GM21529 (cell line): ENCODE measurements at regions not wholly inside any gene's neighbourhood (a gene's known extent, or its start where the extent isn't known, plus 50 kb on each side); places are given as distances from the start of the nearest gene placed in this dataset.

Source experiments
- ATAC-seq: cut with Tn5 transposase; IDR thresholded peaks from one replicate; pipeline ENCODE4 v1.9.1; 2021; ENCODE audit not compliant: unreplicated experiment

GRCh38 chr11:28657378-28658030, 549.3 kb downstream of the METTL15 start:
- ATAC-seq: no peak

DNA sequence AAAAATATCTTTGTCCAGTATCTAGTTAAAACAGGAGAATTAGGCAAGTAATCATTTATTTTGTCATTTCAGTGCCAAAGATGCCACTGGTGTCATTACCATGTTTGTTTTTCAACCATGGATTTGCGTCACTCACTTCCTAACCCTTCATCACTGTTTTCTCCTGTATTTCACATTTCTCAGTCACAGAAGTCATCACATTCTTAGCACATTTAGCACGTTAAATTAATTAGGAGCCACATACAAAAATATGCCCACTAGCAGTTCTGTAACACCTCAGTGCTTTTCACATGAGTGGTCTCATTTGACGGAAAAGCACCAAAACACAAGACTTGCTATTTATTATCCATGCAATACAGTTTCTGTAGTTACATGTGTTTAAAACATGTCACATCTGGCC, 546.0 kb downstream of the METTL15 start:
- ATAC-seq: no peak

DNA sequence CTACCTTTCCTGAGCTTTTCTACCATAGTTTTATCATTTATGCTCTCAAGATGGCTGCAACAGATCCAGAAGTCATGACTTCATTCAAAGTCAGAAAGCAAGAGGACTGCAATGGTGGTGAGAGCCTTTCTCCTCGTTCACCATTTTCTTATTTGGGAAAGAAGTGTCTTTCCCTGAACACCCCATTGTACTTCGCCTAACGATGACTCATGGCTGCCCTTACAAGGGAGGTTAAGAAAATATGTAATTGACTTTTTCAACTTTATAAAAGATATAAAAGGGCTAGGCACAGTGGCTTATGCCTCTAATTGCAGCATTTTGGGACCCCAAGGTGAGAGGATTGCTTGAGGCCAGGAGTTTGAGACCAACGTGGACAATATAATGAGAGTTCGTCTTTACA, 541.7 kb downstream of the METTL15 start:
- ATAC-seq: no peak

- ATAC-seq: no peak
These were observed 528.4 kb downstream of the METTL15 start for GRCh38 chr11:28636566-28636965.

GRCh38 chr11:28636033-28636432, 527.8 kb downstream of the METTL15 start:
- no peak for ATAC-seq

DNA sequence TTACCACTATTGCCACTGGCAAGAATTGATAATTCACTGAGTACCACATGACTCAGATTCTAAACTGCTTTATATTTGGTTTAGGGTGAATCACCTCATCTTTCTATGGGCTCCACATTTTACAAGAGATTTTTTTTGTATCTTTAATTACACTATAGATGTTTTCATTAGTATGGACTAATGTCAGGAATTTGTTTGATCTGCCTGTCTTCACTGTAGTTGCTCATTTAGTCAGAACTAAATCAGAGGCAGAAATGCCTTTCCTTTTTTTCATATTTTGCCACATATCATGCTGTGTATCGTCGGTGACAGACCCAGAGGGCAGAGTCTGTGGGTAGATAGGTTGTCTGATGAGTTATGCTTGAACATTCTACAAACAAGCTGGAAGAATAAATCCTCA, 524.1 kb downstream of the METTL15 start:
- ATAC-seq: no peak

DNA sequence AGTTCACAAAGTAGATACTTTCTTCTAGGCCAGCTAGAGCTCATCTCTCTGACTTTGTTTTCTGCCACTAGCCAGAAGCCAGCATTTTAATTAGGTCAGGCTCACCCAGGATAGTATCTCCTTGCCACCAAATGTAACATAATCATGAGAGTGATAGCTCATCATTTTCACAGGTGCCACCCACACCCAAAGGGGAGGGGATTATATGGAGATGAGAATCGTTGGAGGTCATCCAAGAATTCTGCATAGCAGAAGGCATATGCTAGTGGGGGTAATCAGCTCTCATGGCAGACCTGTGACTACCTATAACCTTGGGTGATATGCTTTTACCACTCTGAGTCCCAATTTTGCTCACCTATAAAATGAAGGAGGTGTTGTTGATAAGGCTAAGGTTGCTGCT, 523.0 kb downstream of the METTL15 start:
- ATAC-seq: no peak

DNA sequence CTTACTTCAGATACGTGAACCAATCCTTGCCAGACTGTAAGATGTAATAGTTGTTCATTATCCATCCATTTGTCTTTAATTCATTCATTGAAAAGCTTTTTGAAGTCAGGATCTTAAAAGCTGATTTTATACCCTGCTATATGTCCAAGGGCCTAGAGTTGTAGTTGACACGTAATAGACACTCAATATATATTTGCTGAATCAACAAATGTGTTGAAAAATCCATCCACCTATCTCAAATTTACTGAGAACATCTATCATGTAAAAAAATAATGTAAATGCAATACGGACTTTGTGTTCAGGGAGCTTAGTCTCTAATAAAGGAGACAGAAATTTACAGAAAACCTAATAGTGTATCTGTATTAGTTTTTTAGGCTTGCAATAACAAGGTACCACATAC, 521.0 kb downstream of the METTL15 start:
- no peak for ATAC-seq

GRCh38 chr11:28628412-28628811, 520.2 kb downstream of the METTL15 start:
- ATAC-seq: no peak

DNA sequence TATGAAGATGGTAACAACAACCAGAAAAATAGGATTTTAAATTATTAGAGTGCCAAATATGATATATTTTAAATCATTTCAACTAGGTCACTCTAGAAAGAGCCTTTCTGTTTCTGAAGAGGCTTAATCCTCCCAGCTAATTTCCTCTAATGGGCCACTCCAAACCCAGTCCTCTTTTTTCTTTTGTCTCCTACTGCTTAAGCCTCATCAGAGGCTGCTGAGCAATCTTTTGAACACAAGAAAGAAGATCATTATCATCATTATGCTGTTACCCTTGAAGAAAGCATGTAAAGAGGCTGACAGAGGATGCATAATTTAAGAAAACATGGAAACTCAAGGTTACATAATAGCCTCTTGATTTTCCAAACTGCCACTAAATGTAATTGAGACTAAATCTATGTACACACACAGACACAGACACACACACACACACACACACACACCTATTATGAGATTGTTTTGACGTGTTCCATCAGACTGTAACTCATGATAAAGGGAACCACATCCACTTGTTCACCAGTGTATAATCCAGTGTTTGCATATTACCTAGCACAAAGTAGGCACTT, 519.6 kb downstream of the METTL15 start:
- ATAC-seq: no peak

DNA sequence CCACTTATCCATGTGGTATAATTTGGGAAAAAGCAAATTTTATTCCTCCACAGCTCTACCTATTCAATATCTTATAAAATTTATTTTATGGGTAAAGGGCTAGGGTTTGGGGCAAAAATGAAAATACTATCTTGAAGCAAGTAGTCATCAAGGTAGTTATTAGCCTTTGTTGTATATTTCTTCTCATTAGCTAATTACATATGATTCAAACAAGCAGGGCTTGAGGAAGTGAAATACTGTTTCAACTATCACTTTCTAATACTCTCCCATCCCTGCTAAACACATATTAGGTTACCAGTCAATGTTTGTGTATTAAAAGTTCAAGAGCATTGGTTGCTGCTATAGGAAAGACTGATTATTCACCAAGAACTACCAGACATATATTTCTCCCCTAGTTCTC, 517.3 kb downstream of the METTL15 start:
- no peak for ATAC-seq

GRCh38 chr11:28621753-28622152, 513.6 kb downstream of the METTL15 start:
- no peak for ATAC-seq

DNA sequence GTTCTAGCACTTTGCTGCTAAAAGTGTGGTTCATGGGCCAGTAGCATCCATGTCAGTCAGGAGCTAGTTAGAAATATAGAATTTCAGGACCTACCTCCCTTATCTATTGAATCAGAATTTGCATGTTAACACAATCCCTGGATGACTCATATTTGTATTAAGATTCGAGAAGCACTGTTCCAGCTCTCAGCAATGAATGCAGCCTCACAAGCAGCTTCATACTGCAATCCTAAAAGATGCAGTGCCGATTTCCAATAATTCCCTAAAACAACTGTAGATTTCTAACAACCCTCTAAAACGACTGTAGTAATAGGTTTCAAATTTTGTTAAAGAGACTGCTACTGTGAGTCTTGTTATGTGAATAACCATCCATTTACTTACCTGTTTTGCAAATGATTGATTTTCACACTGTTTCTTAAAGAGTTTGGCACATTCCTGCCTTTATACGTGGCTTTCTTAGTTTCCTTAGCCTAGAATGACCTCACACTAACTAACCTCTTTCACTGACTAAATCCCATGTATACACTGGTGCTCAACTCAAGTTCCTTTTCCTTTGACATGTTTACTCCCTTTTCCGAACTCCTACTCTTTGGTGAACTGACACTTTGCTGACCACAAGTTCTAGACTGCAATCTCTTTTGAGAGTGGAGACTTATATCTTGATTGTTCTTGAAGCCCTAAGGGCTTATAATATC, 511.8 kb downstream of the METTL15 start:
- no peak for ATAC-seq

DNA sequence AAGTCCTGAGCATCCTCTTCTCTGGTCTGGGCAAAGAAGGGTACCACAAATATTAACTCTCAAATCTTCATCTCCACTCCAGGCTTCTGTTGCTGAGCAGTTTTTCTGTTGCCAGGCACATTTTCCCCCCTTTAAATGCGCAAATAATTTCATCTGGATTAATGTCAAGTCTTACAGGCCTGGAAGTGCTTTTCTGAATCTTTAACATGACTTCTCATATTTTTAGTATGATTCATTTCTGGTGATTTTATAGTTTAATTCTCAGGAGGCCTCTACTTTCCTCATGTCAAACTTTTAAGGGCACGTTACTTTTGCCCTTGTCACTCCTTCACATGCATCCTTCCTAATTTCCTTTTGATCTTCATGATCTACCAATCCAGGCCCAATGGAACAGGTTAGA, 510.2 kb downstream of the METTL15 start:
- ATAC-seq: no peak

- no peak for ATAC-seq
These were observed 508.2 kb downstream of the METTL15 start for GRCh38 chr11:28616160-28616965.

- ATAC-seq: no peak
These were observed 507.4 kb downstream of the METTL15 start for GRCh38 chr11:28615542-28615941.

DNA sequence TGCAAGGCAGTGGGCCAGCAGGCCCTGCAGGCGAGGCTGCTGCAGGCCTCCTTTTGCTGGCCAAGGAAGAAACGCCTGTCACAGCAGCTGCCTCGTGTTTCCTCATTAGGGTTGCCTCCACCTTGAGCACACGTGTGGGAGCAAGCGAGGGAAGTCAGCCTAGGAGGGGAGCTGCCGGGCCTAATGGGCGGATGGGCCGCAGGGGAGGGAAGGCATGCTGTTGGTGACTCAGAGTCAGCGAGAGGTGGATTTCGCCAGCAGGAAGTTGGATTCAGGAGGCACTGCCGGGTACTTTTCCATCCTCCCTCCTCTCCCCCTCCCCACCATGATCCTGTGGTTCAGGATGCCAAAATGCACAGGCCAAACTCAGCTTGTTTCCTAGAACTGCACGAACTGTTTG, 498.7 kb downstream of the METTL15 start:
- no peak for ATAC-seq

GRCh38 chr11:28599656-28600055, 491.5 kb downstream of the METTL15 start:
- no peak for ATAC-seq

DNA sequence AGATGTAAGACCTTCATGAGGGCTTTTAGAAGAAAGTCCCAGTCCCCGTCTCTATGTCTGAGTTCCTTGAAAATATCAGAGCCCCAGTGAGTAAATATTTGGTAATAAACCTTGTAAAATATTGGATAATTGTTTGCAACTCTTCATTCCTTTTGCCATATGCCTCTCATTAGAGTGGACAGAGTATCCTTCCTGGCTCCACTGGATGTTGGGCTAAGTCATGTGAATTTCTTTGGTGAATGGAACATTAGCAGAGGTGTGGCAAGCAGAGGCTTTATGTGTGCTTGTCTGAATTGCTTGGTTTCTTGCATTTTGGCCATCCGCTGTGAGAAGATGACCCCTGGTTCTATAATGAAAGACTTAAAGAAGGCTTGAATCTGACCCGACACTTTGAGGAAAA, 490.3 kb downstream of the METTL15 start:
- ATAC-seq: no peak

DNA sequence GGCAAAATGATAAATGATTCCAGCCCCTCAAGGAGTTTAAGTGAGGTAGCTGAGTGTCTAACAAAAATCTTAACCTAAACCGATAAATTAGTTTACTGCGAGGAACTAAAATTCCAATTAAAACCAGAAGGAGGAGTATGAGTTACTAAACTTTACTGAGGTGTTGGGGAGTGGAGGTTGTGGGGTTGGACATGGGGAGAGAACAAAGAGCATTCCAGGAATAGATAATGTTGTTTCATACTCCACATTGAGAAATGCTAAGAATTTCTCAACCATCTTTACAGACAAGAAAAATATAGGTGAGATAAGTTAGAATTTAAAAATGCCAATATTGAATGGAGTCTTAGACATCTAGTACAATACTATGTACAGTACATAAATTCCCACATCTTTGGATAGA, 488.6 kb downstream of the METTL15 start:
- no peak for ATAC-seq

DNA sequence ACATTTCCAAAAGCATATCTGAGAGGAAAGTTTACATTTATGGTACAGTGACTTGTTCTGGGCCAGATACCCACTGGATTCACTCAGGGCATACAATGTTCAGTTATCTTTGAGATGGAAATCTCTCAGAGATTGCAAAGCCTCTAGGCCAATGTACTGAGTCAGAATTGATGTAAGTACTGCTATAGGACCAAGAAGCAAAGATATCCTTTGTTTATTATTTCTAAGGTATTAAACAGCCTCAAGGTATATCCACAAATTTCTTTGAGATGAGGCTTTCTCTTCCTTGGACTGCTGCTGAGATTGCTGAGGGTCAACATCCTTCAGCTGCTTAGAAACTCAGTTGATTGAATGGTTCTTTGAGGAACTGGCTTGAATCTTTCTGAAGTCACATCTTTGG, 484.0 kb downstream of the METTL15 start:
- no peak for ATAC-seq

GRCh38 chr11:28584992-28585391, 476.8 kb downstream of the METTL15 start:
- ATAC-seq: no peak
